Medulla oblongata (tissue), 1 donor: ENCODE measurements at regions not wholly inside any gene's neighbourhood (a gene's known extent, or its start where the extent isn't known, plus 50 kb on each side); places are given as distances from the start of the nearest gene placed in this dataset.
"Not testable (repeated sequence)": the region's sequence is repeated elsewhere in the genome, so short reads cannot be mapped to it uniquely, and the experiment has no call there.

Source experiments
- DNase-seq: peaks from one replicate; pipeline ENCODE4 v3.0.0-alpha.2; 2015; ENCODE audit errors: extremely low spot score

DNA sequence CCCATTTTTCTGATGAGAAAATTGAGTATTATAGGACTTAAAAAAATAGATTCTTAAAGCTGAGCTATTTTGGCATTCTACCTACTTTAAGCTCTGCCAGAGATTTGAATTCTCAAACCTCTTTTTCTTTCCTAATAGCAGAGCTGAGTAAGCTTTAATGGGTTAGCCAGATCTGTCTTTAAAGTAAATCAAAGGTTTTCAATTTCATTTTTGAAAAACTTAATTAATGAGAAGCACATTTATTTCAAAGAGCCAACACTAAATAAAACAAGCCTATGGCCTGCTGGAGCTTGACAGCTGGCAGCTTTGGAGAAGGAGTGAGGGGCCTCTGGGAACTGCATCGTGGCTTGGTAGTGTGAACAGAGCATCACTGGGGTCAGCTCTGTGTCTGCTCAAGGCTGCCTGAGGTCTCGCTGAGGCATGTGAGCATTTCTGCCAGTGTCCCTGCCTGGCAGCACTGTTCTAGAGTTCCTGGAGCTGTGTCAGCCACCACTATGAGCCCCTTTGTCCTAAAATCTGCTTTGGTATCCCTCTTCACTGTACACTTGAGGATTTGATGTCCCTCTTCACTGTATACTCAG lies 50.4 kb upstream of the PRSS23 start:
- DNase-seq = no peak

- no peak for DNase-seq
Measured at GRCh38 chr11:86749376-86749775, 51.0 kb upstream of the PRSS23 start.

DNA sequence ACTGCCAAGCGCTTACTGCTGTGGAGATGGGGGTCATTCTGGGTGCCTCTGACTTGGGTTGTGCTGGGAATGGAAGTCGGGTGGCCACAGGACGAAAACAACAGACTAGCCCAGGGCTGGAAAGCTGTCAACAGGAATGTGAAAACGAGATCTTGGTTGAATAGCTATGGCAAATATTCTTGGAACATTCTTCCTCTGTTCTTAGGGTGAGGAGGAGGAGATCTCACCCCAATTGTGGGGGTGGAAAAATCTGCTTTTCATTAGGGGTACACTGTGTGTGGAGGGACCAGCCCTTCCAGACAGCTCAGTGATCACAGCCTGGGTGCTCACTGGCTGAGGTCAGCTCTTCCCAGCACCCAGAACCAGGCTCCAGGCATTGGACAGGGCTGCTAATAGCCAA lies 52.0 kb upstream of the PRSS23 start:
- DNase-seq = no peak

DNA sequence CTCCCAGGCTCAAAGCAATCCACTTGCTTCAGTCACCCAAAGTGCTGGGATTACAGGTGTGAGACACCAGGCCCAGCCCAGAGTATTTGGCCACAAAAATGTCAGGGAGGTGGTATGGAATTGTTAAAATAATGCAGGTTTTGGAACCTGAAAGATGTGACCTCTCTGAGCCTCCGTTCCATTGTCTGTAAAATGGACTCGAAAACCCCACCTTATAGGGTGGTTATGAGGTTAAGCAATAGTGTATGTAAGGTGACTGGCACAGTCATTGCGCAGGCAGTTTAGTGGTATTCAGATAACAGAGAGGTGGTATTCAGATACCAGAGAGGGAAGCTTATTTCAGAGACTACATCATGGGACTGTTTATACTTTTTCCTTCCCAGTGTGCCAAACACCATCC lies 52.5 kb upstream of the PRSS23 start:
- no peak for DNase-seq

- DNase-seq = no peak
Measured at GRCh38 chr11:86746514-86746913, 53.8 kb upstream of the PRSS23 start.

DNA sequence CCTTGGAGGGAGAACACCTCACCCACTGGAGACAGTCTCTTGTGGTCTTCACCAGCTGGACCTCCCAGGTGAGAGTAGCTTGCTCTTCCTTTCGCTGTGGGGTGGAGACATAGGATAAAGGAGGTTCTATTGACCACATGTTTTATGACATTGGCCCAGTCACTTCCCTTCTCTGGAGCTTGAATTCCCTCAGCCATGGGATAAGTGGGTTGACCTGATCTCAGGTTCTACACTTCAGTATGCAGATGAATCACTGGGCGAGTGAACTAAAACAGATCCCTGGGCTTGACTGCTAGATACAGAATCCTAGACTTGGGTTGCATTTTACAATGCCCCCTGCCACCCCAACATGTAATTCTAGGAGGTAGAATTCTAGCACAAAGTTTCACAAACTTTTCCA lies 54.8 kb upstream of the PRSS23 start:
- no peak for DNase-seq

DNA sequence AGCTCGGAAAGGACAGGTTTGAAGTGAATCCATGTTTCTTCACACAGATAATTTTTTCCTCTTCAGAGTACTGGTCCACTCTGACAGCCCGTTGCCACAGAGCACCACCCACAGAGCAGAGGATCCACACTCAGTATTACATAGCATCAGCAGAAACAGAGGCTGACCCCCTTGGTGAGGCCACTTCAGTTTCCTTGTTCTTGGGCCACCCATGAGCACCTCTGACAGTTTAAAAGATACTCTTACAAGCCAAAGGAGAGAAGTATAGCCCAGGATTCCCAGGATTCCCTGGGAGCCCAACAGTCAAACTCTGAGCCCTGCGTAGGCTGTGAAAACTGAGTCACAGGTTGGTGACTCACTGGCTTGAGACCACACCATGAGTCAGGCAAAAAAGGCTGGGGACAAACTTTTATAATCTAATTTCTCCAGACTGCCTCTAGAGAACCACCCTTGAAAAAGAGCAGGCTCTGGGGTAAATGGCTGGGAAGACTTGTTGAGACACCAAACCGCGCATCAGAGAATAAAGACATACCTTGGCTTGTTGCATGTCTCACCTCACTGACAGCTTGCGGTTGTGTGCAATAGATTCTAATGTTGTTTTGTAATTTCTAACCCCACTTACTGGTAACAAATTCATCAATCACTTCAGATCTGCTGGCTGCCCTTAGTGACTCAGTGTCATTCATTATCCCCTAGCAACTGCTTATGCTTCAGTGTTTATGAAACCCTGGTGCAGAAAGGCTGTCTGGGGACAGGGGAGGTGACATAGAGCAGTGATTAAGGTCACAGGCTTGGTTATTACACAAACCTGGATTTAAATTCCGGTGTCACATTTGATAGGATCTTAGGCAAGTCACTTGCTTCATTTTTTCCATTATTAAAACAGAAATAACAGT lies 56.9 kb upstream of the PRSS23 start:
- DNase-seq = no peak

- no peak for DNase-seq
Measured at GRCh38 chr11:86741839-86742805, 58.2 kb upstream of the PRSS23 start.

GRCh38 chr11:86741484-86741835 lies 58.9 kb upstream of the PRSS23 start:
- no peak for DNase-seq

DNA sequence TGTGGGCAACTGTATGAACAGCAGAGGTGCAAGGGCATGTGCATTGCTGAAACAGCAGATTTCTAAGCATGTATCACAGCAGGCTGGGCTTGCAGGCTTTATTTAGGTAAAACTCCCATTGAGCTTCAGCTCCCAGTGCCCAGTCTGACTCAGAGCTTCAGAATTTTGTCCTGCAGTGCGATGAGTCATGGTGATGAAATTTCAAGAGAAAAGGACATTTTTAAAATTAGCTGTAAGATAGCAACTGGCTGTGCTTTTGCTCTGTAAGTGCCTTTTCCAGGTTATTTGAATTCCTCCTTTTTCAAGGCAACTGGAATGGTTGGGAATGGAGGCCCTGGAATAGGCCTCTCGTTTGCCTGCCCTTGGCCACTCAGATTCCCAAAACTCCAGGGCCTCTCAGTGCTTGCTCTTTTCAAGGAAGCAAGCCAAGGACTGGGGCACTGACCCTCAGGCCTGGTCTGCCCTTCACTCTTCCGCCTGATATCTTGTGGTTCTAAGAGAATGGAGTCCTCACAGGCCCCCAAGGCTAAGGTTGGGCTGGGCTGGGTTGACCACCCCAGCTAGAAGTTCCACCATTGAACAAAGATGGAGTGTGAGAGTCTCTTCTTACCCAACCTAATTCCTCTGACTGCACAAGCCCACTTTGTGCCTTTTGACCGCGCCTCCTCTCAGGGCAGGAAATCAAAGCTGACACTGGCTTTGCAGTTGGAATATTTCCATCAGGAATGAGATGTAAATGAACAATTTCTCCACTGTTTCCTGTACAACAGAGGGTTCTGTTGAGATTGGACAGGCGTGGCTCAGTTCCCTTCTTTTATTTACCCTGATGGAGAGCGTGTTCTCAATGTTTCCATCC lies 59.5 kb upstream of the PRSS23 start:
- DNase-seq = peak; percentile 37

GRCh38 chr11:86738568-86738967 lies 61.8 kb upstream of the PRSS23 start:
- no peak for DNase-seq

DNA sequence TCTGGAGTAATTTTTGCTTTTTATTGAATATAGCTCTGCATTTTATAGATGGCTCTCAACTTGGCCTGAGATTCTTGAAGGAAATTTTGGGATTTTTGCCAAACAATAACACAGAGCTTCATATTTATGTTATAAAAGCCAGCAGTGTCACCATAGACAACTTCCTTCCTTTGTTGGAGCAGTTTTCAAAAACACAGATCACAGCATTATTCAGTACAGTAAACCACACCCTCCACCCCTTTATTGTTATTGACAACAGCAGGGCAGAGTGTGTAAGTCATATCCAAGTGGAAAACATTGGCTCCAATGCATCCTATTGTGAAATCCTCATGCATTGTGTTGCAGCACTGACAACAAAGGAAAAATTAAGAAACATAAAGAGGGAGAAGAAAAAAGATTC lies 62.6 kb upstream of the PRSS23 start:
- DNase-seq = no peak

DNA sequence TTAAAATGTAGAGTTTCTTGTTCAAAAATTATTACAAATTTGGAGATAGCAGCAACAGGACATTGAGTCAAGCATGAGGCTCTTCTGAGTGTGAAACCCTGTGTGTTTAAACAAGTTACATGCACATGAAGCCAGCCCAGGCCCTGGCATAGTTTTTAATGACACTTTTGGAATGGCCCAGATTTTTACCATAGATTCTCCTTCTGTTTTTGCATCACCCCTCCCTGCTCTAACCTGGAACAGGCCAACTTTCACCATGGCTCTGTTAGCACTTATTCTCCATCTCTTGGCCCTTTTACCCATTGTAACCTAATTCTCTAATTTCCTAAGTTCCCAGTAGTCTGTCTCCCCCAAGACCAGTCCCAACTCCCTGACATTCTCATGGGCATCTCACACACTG lies 63.1 kb upstream of the PRSS23 start:
- DNase-seq = no peak

GRCh38 chr11:86736291-86737143 lies 63.8 kb upstream of the PRSS23 start:
- DNase-seq = no peak

- DNase-seq = no peak
Measured at GRCh38 chr11:86735451-86736290, 63.3 kb upstream of the ME3 start.

- DNase-seq = not testable (repeated sequence)
Measured at GRCh38 chr11:86732739-86733138, 60.3 kb upstream of the ME3 start.

GRCh38 chr11:86732286-86732685 lies 59.9 kb upstream of the ME3 start:
- not testable (repeated sequence) for DNase-seq

DNA sequence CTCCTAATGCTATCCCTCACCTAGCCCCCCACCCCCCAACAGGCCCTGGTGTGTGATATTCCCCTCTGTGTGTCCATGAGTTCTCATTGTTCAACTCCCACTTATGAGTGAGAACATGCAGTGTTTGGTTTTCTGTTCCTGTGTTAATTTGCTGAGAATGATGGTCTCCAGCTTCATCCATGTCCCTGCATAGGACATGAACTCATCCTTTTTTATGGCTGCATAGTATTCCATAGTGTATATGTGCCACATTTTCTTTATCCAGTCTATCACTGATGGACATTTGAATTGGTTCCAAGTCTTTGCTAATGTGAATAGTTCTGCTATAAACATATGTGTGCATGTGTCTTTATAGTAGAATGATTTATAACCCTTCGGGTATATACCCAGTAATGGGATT lies 57.2 kb upstream of the ME3 start:
- DNase-seq = not testable (repeated sequence)

GRCh38 chr11:86728562-86728961 lies 56.1 kb upstream of the ME3 start:
- no peak for DNase-seq
